ENCODE measurements at regions not wholly inside any gene's neighbourhood (a gene's known extent, or its start where the extent isn't known, plus 50 kb on each side); places are given as distances from the start of the nearest gene placed in this dataset.

DNA sequence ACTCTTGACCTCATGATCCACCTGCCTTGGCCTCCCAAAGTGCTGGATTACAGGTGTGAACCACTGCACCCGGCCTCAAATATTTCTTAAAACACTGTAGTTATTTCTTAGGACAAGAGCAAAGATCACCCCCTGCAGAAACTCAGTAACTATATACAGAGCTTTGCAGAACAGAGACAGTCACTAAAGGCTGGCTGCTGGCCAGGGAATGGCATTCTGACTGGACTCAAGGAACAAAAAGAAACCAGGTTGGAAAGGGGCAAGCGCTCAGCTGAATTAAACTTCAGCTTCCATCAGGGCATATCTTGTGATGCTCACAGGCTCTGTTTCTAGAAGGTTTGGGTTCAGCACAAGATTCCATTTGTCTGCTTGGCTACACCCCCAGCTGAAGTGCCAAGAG lies 95.8 kb downstream of the ADAMTS15 start:
- Histone ChIP-seq H4K20me1 (ENCODE audit: control insufficient read depth, insufficient read depth, low read length, poor library complexity, severe bottlenecking) (no peaks in the 10 kb centered on the region), H3K36me3 (replicated peaks in 1 of 2; ENCODE audit: control extremely low read depth in 1 of 2, control insufficient read depth in 1 of 2, extremely low read depth in 1 of 2, insufficient read depth in 2 of 2, low read length in 1 of 2) (no peaks in the 10 kb centered on the region), H3K79me2 (ENCODE audit: control insufficient read depth, insufficient read depth, low read length) (no peaks in the 10 kb centered on the region), H3K4me3 (ENCODE audit: control extremely low read depth in 1 of 5, extremely low read depth in 1 of 5, insufficient read depth in 1 of 5, low read depth in 2 of 5, low read length in 4 of 5) (no peak overlapping the region), H3K9ac (ENCODE audit: low read length) (no peak overlapping the region), H3K9me3 (ENCODE audit: control extremely low read depth in 1 of 3, control insufficient read depth in 2 of 3, insufficient read depth in 1 of 3, low read length in 2 of 3) (peaks cover 0 to 13% (median 0%) of the 10 kb centered on the region in 3 donors), H3K27ac (ENCODE audit: low read length in 2 of 2) (no peak overlapping the region), H3K4me1 (ENCODE audit: control insufficient read depth in 2 of 2, insufficient read depth in 2 of 2, low read length in 2 of 2) (no peaks in the 10 kb centered on the region), H3K27me3 (replicated peaks in 1 of 4; ENCODE audit: control extremely low read depth in 1 of 4, control insufficient read depth in 3 of 4, insufficient read depth in 4 of 4, low read length in 3 of 4) (peaks cover 0 to 2% (median 0%) of the 10 kb centered on the region in 4 experiments), H3K4me2 (replicated peaks; ENCODE audit: low read depth, low read length, poor library complexity, severe bottlenecking) (no peak overlapping the region), H2AFZ (ENCODE audit: insufficient read depth, low read depth, low read length, poor library complexity, severe bottlenecking) (no peak overlapping the region)
- no peak for DNase-seq
- Mint-ChIP-seq H3K27ac (no peak overlapping the region), H3K4me3 (no peak overlapping the region), H3K9me3 (ENCODE audit: insufficient read depth) (no peaks in the 10 kb centered on the region), H3K4me1 (no peaks in the 10 kb centered on the region), H3K27me3 (peaks cover 8% of the 10 kb centered on the region)
- 91% methylated on average over 2 of the region's 2 CpGs for WGBS (ENCODE audit: insufficient coverage)
- ChIA-PET CTCF (no interaction called here), POLR2A (no interaction called here)
- ATAC-seq (ENCODE audit: low read depth): no peak
- intact Hi-C loops (cut with micrococcal nuclease): no loop called here
- no peak for TF ChIP-seq EZH2 (IDR thresholded peaks at IDR 0.05; ENCODE audit: borderline replicate concordance, insufficient read depth, low read depth, low read length, poor library complexity, severe bottlenecking)
- TF ChIP-seq, protein P1, sequence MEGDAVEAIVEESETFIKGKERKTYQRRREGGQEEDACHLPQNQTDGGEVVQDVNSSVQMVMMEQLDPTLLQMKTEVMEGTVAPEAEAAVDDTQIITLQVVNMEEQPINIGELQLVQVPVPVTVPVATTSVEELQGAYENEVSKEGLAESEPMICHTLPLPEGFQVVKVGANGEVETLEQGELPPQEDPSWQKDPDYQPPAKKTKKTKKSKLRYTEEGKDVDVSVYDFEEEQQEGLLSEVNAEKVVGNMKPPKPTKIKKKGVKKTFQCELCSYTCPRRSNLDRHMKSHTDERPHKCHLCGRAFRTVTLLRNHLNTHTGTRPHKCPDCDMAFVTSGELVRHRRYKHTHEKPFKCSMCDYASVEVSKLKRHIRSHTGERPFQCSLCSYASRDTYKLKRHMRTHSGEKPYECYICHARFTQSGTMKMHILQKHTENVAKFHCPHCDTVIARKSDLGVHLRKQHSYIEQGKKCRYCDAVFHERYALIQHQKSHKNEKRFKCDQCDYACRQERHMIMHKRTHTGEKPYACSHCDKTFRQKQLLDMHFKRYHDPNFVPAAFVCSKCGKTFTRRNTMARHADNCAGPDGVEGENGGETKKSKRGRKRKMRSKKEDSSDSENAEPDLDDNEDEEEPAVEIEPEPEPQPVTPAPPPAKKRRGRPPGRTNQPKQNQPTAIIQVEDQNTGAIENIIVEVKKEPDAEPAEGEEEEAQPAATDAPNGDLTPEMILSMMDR (IDR thresholded peaks at IDR 0.05): no peak

DNA sequence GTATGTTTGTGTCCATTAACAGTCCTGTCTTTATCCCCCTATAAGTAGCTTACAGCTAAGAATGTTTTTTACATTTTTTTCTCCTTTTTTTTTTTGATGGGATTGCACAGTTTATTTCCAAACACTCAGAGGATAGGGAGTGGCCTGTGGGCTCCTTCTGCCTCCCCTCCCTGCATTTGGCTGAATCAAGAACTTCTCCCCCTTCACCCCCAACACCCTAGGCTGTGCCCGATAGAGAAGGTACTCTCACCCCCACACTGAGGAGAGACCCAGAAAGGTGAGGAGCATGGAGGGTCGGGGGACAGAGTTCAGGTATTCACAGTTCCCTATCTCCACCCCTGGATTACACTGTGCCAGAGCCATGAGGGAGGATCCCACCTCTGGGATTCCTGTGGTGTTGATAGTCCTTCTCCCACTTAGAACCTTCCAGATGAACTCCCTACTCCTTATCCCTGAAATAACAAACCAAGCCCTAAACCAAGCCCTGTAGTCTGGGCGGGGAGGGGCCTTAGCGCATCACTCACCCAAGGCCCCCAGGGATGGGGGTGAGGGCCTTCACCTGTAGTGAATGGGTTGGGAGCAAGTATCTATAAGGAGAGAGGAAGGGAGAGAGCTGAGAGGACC lies 97.1 kb downstream of the ADAMTS15 start:
- no peak overlapping the region for H2AFZ ChIP-seq (ENCODE audit: insufficient read depth, low read depth, low read length, poor library complexity, severe bottlenecking)
- POLR2A ChIA-PET: no interaction called here
- CTCF ChIA-PET: no interaction called here
- H3K9me3 Mint-ChIP-seq (ENCODE audit: insufficient read depth): no peaks in the 10 kb centered on the region
- no peak overlapping the region for H3K4me2 ChIP-seq (replicated peaks; ENCODE audit: low read depth, low read length, poor library complexity, severe bottlenecking)
- H3K36me3 ChIP-seq (replicated peaks in 1 of 2; ENCODE audit: control extremely low read depth in 1 of 2, control insufficient read depth in 1 of 2, extremely low read depth in 1 of 2, insufficient read depth in 2 of 2, low read length in 1 of 2): no peaks in the 10 kb centered on the region
- no peak overlapping the region for H3K4me3 ChIP-seq (ENCODE audit: control extremely low read depth in 1 of 5, extremely low read depth in 1 of 5, insufficient read depth in 1 of 5, low read depth in 2 of 5, low read length in 4 of 5)
- intact Hi-C loops (cut with micrococcal nuclease): no loop called here
- no peak for TF ChIP-seq EZH2 (IDR thresholded peaks at IDR 0.05; ENCODE audit: borderline replicate concordance, insufficient read depth, low read depth, low read length, poor library complexity, severe bottlenecking)
- TF ChIP-seq, protein P1 (IDR thresholded peaks at IDR 0.05): no peak
- H3K4me1 Mint-ChIP-seq: no peaks in the 10 kb centered on the region
- no peaks in the 10 kb centered on the region for H4K20me1 ChIP-seq (ENCODE audit: control insufficient read depth, insufficient read depth, low read length, poor library complexity, severe bottlenecking)
- peaks cover 0 to 13% (median 0%) of the 10 kb centered on the region in 3 donors for H3K9me3 ChIP-seq (ENCODE audit: control extremely low read depth in 1 of 3, control insufficient read depth in 2 of 3, insufficient read depth in 1 of 3, low read length in 2 of 3)
- ATAC-seq (ENCODE audit: low read depth) (no peak), DNase-seq (no peak)
- H3K79me2 ChIP-seq (ENCODE audit: control insufficient read depth, insufficient read depth, low read length): no peaks in the 10 kb centered on the region
- H3K4me3 Mint-ChIP-seq: no peak overlapping the region
- no CpG with 5 or more reads among the region's 4 CpGs for WGBS (ENCODE audit: insufficient coverage)
- H3K9ac ChIP-seq (ENCODE audit: low read length): no peak overlapping the region
- H3K27me3 ChIP-seq (replicated peaks in 1 of 4; ENCODE audit: control extremely low read depth in 1 of 4, control insufficient read depth in 3 of 4, insufficient read depth in 4 of 4, low read length in 3 of 4): peaks cover 0 to 2% (median 0%) of the 10 kb centered on the region in 4 experiments
- H3K27ac ChIP-seq (ENCODE audit: low read length in 2 of 2): no peak overlapping the region
- no peak overlapping the region for H3K27ac Mint-ChIP-seq
- H3K4me1 ChIP-seq (ENCODE audit: control insufficient read depth in 2 of 2, insufficient read depth in 2 of 2, low read length in 2 of 2): no peaks in the 10 kb centered on the region
- peaks cover 7% of the 10 kb centered on the region for H3K27me3 Mint-ChIP-seq

All from B cell (primary cell).